Esophagus muscularis mucosa (tissue), 3 donors: ENCODE measurements at regions not wholly inside any gene's neighbourhood (a gene's known extent, or its start where the extent isn't known, plus 50 kb on each side); places are given as distances from the start of the nearest gene placed in this dataset.

Experiments
- POLR2A ChIP-seq: fragments of 450-650 bp; IDR thresholded peaks from one replicate; pipeline ENCODE4 v1.6.1; 2017; ENCODE audit warnings: antibody characterized with exemption, moderate library complexity, mild to moderate bottlenecking, low read depth
- TF ChIP-seq, protein P1 (sequence below), 3 experiments: fragments of 200-600 bp in 2 of 3; fragments of 450-650 bp in 1 of 3; sonication (generic) in 2 of 3; IDR thresholded peaks; one replicate each; pipeline ENCODE4 v1.5.1; 2017 to 2019; ENCODE audit warnings: antibody characterized with exemption in 3 of 3, mild to moderate bottlenecking in 2 of 3, moderate library complexity in 1 of 3

- TF ChIP-seq, protein P1, sequence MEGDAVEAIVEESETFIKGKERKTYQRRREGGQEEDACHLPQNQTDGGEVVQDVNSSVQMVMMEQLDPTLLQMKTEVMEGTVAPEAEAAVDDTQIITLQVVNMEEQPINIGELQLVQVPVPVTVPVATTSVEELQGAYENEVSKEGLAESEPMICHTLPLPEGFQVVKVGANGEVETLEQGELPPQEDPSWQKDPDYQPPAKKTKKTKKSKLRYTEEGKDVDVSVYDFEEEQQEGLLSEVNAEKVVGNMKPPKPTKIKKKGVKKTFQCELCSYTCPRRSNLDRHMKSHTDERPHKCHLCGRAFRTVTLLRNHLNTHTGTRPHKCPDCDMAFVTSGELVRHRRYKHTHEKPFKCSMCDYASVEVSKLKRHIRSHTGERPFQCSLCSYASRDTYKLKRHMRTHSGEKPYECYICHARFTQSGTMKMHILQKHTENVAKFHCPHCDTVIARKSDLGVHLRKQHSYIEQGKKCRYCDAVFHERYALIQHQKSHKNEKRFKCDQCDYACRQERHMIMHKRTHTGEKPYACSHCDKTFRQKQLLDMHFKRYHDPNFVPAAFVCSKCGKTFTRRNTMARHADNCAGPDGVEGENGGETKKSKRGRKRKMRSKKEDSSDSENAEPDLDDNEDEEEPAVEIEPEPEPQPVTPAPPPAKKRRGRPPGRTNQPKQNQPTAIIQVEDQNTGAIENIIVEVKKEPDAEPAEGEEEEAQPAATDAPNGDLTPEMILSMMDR (IDR thresholded peaks at IDR 0.05) = no peak
- TF ChIP-seq POLR2A = no peak
Observed at GRCh38 chr2:12615509-12615908, 101.2 kb upstream of the TRIB2 start.
